ENCODE measurements at regions not wholly inside any gene's neighbourhood (a gene's known extent, or its start where the extent isn't known, plus 50 kb on each side); places are given as distances from the start of the nearest gene placed in this dataset.

GRCh38 chr1:22362626-22363402 lies 88.8 kb upstream of the ZBTB40 start:
- no peak overlapping the region for H3K4me3 ChIP-seq
- H3K36me3 ChIP-seq, result no peaks in the 10 kb centered on the region

GRCh38 chr1:22363403-22364325 lies 88.0 kb upstream of the ZBTB40 start:
- Histone ChIP-seq H3K4me1 (replicated peaks) (peaks cover 10% of the 10 kb centered on the region), H3K27me3 (replicated peaks) (peaks cover 22% of the 10 kb centered on the region), H3K9me3 (replicated peaks) (peaks cover 4% of the 10 kb centered on the region; the same call in 1 of the 2 replicates), H3K36me3 (no peaks in the 10 kb centered on the region), H3K27ac (no peak overlapping the region), H3K4me3 (no peak overlapping the region)
- no peak for DNase-seq (ENCODE audit: low read depth in 1 of 2, low spot score in 2 of 2)

More at GRCh38 chr1:22362626-22363402, 88.8 kb upstream of the ZBTB40 start:
- H3K27ac ChIP-seq, result no peak overlapping the region
- peaks cover 4% of the 10 kb centered on the region; the same call in 1 of the 2 replicates for H3K9me3 ChIP-seq (replicated peaks)
- H3K4me1 ChIP-seq (replicated peaks), result peaks cover 10% of the 10 kb centered on the region
- H3K27me3 ChIP-seq (replicated peaks), result peaks cover 25% of the 10 kb centered on the region
- no peak for DNase-seq (ENCODE audit: low read depth in 1 of 2, low spot score in 2 of 2)

GRCh38 chr1:22364326-22364650 lies 87.4 kb upstream of the ZBTB40 start:
- H3K4me1 ChIP-seq (replicated peaks), result peaks cover 10% of the 10 kb centered on the region
- H3K36me3 ChIP-seq, result no peaks in the 10 kb centered on the region
- no peak overlapping the region for H3K27ac ChIP-seq
- no peak overlapping the region for H3K4me3 ChIP-seq
- H3K27me3 ChIP-seq (replicated peaks), result peaks cover 25% of the 10 kb centered on the region
- no peak for DNase-seq (ENCODE audit: low read depth in 1 of 2, low spot score in 2 of 2)
- H3K9me3 ChIP-seq (replicated peaks), result peaks cover 4% of the 10 kb centered on the region; the same call in 1 of the 2 replicates

- no peaks in the 10 kb centered on the region for H3K36me3 ChIP-seq
- no peak for DNase-seq (ENCODE audit: low read depth in 1 of 2, low spot score in 2 of 2)
- peaks cover 10% of the 10 kb centered on the region for H3K4me1 ChIP-seq (replicated peaks)
- H3K4me3 ChIP-seq, result no peak overlapping the region
- no peak overlapping the region for H3K27ac ChIP-seq
- peaks cover 4% of the 10 kb centered on the region; the same call in 1 of the 2 replicates for H3K9me3 ChIP-seq (replicated peaks)
- peaks cover 24% of the 10 kb centered on the region for H3K27me3 ChIP-seq (replicated peaks)
Observed at GRCh38 chr1:22364764-22365163, 86.9 kb upstream of the ZBTB40 start.

GRCh38 chr1:22365331-22366295 lies 86.0 kb upstream of the ZBTB40 start:
- Histone ChIP-seq H3K36me3 (no peaks in the 10 kb centered on the region), H3K4me1 (replicated peaks) (peaks cover 10% of the 10 kb centered on the region), H3K4me3 (no peak overlapping the region), H3K9me3 (replicated peaks) (peaks cover 4% of the 10 kb centered on the region; the same call in 1 of the 2 replicates), H3K27ac (no peak overlapping the region), H3K27me3 (replicated peaks) (peaks cover 20% of the 10 kb centered on the region)
- DNase-seq (ENCODE audit: low read depth in 1 of 2, low spot score in 2 of 2), result no peak

- H3K36me3 ChIP-seq, result no peaks in the 10 kb centered on the region
- H3K27ac ChIP-seq, result no peak overlapping the region
- no peak for DNase-seq (ENCODE audit: low read depth in 1 of 2, low spot score in 2 of 2)
- H3K9me3 ChIP-seq (replicated peaks), result peaks cover 4% of the 10 kb centered on the region; the same call in 1 of the 2 replicates
- H3K27me3 ChIP-seq (replicated peaks), result peaks cover 20% of the 10 kb centered on the region
- peaks cover 10% of the 10 kb centered on the region for H3K4me1 ChIP-seq (replicated peaks)
- no peak overlapping the region for H3K4me3 ChIP-seq
Observed at GRCh38 chr1:22366346-22366745, 85.3 kb upstream of the ZBTB40 start.

GRCh38 chr1:22368125-22368524 lies 83.5 kb upstream of the ZBTB40 start:
- Histone ChIP-seq H3K36me3 (no peaks in the 10 kb centered on the region), H3K4me3 (no peak overlapping the region), H3K9me3 (replicated peaks) (peaks cover 4% of the 10 kb centered on the region; the same call in 1 of the 2 replicates), H3K4me1 (replicated peaks) (peaks cover 10% of the 10 kb centered on the region), H3K27me3 (replicated peaks) (peaks cover 22% of the 10 kb centered on the region), H3K27ac (no peak overlapping the region)
- DNase-seq (ENCODE audit: low read depth in 1 of 2, low spot score in 2 of 2), result no peak

GRCh38 chr1:22369294-22370189 lies 82.1 kb upstream of the ZBTB40 start:
- H3K4me3 ChIP-seq, result no peak overlapping the region
- DNase-seq (ENCODE audit: low read depth in 1 of 2, low spot score in 2 of 2), result no peak
- no peak overlapping the region for H3K27ac ChIP-seq
- peaks cover 10% of the 10 kb centered on the region for H3K4me1 ChIP-seq (replicated peaks)
- no peaks in the 10 kb centered on the region for H3K36me3 ChIP-seq
- H3K27me3 ChIP-seq (replicated peaks), result peaks cover 16% of the 10 kb centered on the region
- peaks cover 4% of the 10 kb centered on the region; the same call in 1 of the 2 replicates for H3K9me3 ChIP-seq (replicated peaks)

- no peak overlapping the region for H3K27ac ChIP-seq
- peaks cover 10% of the 10 kb centered on the region for H3K4me1 ChIP-seq (replicated peaks)
- no peak overlapping the region for H3K4me3 ChIP-seq
- H3K27me3 ChIP-seq (replicated peaks), result peaks cover 16% of the 10 kb centered on the region
- DNase-seq (ENCODE audit: low read depth in 1 of 2, low spot score in 2 of 2), result no peak
- H3K9me3 ChIP-seq (replicated peaks), result peaks cover 3% of the 10 kb centered on the region; the same call in 1 of the 2 replicates
- H3K36me3 ChIP-seq, result no peaks in the 10 kb centered on the region
Observed at GRCh38 chr1:22370190-22370498, 81.5 kb upstream of the ZBTB40 start.

- no peak overlapping the region for H3K4me3 ChIP-seq
- H3K9me3 ChIP-seq (replicated peaks), result no peaks in the 10 kb centered on the region
- no peaks in the 10 kb centered on the region for H3K4me1 ChIP-seq (replicated peaks)
- DNase-seq (ENCODE audit: low read depth in 1 of 2, low spot score in 2 of 2), result no peak
- H3K27me3 ChIP-seq (replicated peaks), result peaks cover 16% of the 10 kb centered on the region
- H3K36me3 ChIP-seq, result no peaks in the 10 kb centered on the region
- H3K27ac ChIP-seq, result no peak overlapping the region
Observed at GRCh38 chr1:22371408-22371807, 80.2 kb upstream of the ZBTB40 start.

- no peak overlapping the region for H3K27ac ChIP-seq
- H3K36me3 ChIP-seq, result no peaks in the 10 kb centered on the region
- no peak for DNase-seq (ENCODE audit: low read depth in 1 of 2, low spot score in 2 of 2)
- H3K4me1 ChIP-seq (replicated peaks), result no peaks in the 10 kb centered on the region
- peaks cover 8% of the 10 kb centered on the region for H3K27me3 ChIP-seq (replicated peaks)
- no peak overlapping the region for H3K4me3 ChIP-seq
- H3K9me3 ChIP-seq (replicated peaks), result no peaks in the 10 kb centered on the region
Observed at GRCh38 chr1:22373252-22373651, 78.4 kb upstream of the ZBTB40 start.

GRCh38 chr1:22374001-22374400 lies 77.7 kb upstream of the ZBTB40 start:
- H3K4me3 ChIP-seq, result no peak overlapping the region
- peaks cover 7% of the 10 kb centered on the region for H3K27me3 ChIP-seq (replicated peaks)
- no peaks in the 10 kb centered on the region for H3K36me3 ChIP-seq
- no peak overlapping the region for H3K27ac ChIP-seq
- no peaks in the 10 kb centered on the region for H3K9me3 ChIP-seq (replicated peaks)
- DNase-seq (ENCODE audit: low read depth in 1 of 2, low spot score in 2 of 2), result no peak
- H3K4me1 ChIP-seq (replicated peaks), result no peaks in the 10 kb centered on the region
